HL-60 (cell line): ENCODE measurements at regions not wholly inside any gene's neighbourhood (a gene's known extent, or its start where the extent isn't known, plus 50 kb on each side); places are given as distances from the start of the nearest gene placed in this dataset.

ENCODE experiments used
- DNase-seq, 2 experiments: peaks; one replicate each; pipeline ENCODE4 v3.0.0-alpha.2; 2010 to 2020; ENCODE audit warnings: low read depth in 1 of 2, low spot score in 1 of 2
- H3K27ac ChIP-seq: fragments of 250-450 bp; sonication (Bioruptor Pico); replicated peaks from 2 replicates; pipeline ENCODE4 v1.5.1; 2020; ENCODE audit warnings: mild to moderate bottlenecking, moderate library complexity
- H3K27me3 ChIP-seq: fragments of 250-450 bp; sonication (Bioruptor Pico); 2 replicates; pipeline ENCODE4 v1.5.1; 2021; ENCODE audit warnings: mild to moderate bottlenecking, moderate library complexity; ENCODE audit not compliant: insufficient read depth, poor library complexity, severe bottlenecking
- H3K4me3 ChIP-seq: replicated peaks from 2 replicates; pipeline ENCODE4 v1.5.1; 2011; ENCODE audit warnings: mild to moderate bottlenecking, control low read depth, low read length; ENCODE audit not compliant: insufficient read depth
- GABPA ChIP-seq: IDR thresholded peaks from 2 replicates; pipeline ENCODE4 v1.6.1; 2012; ENCODE audit warnings: low read depth
- POLR2AphosphoS5 ChIP-seq: IDR thresholded peaks from 2 replicates; pipeline ENCODE4 v1.6.1; 2012; ENCODE audit warnings: low read depth
- SPI1 ChIP-seq: IDR thresholded peaks from 2 replicates; pipeline ENCODE4 v1.6.1; 2012; ENCODE audit warnings: low read depth, mild to moderate bottlenecking, borderline replicate concordance
- TF ChIP-seq, protein P1 (sequence below): IDR thresholded peaks from one replicate; pipeline ENCODE4 v1.5.1; 2011; ENCODE audit warnings: low read length, control low read depth, inconsistent platforms; ENCODE audit not compliant: insufficient read depth
- TF ChIP-seq, protein P2 (sequence below): IDR thresholded peaks from 2 replicates; pipeline ENCODE4 v1.6.1; 2012; ENCODE audit warnings: low read depth; ENCODE audit not compliant: insufficient replicate concordance

DNA sequence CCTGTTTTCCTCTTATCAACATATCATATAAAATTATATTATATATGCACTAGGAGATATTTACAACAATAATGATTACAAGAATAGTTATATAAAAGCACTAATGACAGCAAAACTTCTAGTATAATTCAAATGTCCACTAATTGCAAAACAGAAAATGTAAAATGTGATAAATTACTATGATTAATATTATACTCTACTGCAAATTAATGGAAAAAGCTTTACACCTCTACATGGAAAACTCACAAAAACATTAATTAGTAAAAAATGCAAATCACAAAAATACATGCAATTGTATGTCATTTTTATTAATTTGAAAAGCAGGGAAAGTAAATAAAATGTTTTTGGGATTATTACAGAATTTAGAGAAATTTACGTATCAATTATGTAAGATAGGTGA lies 681.0 kb upstream of the PCDH20 start:
- TF ChIP-seq, protein P1, sequence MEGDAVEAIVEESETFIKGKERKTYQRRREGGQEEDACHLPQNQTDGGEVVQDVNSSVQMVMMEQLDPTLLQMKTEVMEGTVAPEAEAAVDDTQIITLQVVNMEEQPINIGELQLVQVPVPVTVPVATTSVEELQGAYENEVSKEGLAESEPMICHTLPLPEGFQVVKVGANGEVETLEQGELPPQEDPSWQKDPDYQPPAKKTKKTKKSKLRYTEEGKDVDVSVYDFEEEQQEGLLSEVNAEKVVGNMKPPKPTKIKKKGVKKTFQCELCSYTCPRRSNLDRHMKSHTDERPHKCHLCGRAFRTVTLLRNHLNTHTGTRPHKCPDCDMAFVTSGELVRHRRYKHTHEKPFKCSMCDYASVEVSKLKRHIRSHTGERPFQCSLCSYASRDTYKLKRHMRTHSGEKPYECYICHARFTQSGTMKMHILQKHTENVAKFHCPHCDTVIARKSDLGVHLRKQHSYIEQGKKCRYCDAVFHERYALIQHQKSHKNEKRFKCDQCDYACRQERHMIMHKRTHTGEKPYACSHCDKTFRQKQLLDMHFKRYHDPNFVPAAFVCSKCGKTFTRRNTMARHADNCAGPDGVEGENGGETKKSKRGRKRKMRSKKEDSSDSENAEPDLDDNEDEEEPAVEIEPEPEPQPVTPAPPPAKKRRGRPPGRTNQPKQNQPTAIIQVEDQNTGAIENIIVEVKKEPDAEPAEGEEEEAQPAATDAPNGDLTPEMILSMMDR = no peak
- TF ChIP-seq, protein P2, sequence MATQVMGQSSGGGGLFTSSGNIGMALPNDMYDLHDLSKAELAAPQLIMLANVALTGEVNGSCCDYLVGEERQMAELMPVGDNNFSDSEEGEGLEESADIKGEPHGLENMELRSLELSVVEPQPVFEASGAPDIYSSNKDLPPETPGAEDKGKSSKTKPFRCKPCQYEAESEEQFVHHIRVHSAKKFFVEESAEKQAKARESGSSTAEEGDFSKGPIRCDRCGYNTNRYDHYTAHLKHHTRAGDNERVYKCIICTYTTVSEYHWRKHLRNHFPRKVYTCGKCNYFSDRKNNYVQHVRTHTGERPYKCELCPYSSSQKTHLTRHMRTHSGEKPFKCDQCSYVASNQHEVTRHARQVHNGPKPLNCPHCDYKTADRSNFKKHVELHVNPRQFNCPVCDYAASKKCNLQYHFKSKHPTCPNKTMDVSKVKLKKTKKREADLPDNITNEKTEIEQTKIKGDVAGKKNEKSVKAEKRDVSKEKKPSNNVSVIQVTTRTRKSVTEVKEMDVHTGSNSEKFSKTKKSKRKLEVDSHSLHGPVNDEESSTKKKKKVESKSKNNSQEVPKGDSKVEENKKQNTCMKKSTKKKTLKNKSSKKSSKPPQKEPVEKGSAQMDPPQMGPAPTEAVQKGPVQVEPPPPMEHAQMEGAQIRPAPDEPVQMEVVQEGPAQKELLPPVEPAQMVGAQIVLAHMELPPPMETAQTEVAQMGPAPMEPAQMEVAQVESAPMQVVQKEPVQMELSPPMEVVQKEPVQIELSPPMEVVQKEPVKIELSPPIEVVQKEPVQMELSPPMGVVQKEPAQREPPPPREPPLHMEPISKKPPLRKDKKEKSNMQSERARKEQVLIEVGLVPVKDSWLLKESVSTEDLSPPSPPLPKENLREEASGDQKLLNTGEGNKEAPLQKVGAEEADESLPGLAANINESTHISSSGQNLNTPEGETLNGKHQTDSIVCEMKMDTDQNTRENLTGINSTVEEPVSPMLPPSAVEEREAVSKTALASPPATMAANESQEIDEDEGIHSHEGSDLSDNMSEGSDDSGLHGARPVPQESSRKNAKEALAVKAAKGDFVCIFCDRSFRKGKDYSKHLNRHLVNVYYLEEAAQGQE = no peak
- no peak for TF ChIP-seq SPI1
- H3K27me3 ChIP-seq = no peaks in the 10 kb centered on the region
- no peak overlapping the region for H3K4me3 ChIP-seq
- no peak for DNase-seq
- H3K27ac ChIP-seq = no peak overlapping the region

- H3K4me3 ChIP-seq = no peak overlapping the region
- H3K27ac ChIP-seq = no peak overlapping the region
- TF ChIP-seq, protein P2 = no peak
- no peak for TF ChIP-seq SPI1
- TF ChIP-seq, protein P1 = no peak
- no peak for TF ChIP-seq POLR2AphosphoS5
- TF ChIP-seq GABPA = no peak
- no peak for DNase-seq
- no peaks in the 10 kb centered on the region for H3K27me3 ChIP-seq
Observed at GRCh38 chr13:62094932-62095331, 679.3 kb upstream of the PCDH20 start.

- TF ChIP-seq, protein P2 = no peak
- TF ChIP-seq GABPA (no peak), SPI1 (no peak), POLR2AphosphoS5 (no peak)
- TF ChIP-seq, protein P1 = no peak
- H3K27me3 ChIP-seq = no peaks in the 10 kb centered on the region
- no peak overlapping the region for H3K27ac ChIP-seq
- no peak overlapping the region for H3K4me3 ChIP-seq
- no peak for DNase-seq
Observed at GRCh38 chr13:62093984-62094780, 678.5 kb upstream of the PCDH20 start.
